ENCODE measurements at regions not wholly inside any gene's neighbourhood (a gene's known extent, or its start where the extent isn't known, plus 50 kb on each side); places are given as distances from the start of the nearest gene placed in this dataset.

GRCh38 chr5:25064306-25064705 lies 419.5 kb upstream of the CDH10 start:
- Histone ChIP-seq H3K36me3 (ENCODE audit: low read length) (no peaks in the 10 kb centered on the region), H3F3A (ENCODE audit: insufficient read depth) (no peaks in the 10 kb centered on the region), H3K9ac (ENCODE audit: low read length) (no peak overlapping the region), H3K27me3 (ENCODE audit: low read length) (no peaks in the 10 kb centered on the region), H3K79me2 (ENCODE audit: insufficient read depth, low read length) (no peaks in the 10 kb centered on the region), H3K4me2 (ENCODE audit: low read depth, low read length, poor library complexity, severe bottlenecking) (no peak overlapping the region), H3K4me3 (ENCODE audit: insufficient read depth, low read length, poor library complexity, severe bottlenecking) (no peak overlapping the region), H4K20me1 (ENCODE audit: low read depth, low read length) (no peaks in the 10 kb centered on the region), H3K9me2 (replicated peaks; ENCODE audit: insufficient read depth, low read length) (no peaks in the 10 kb centered on the region), H2AFZ (ENCODE audit: low read depth, low read length, severe bottlenecking) (no peak overlapping the region), H3K27ac (ENCODE audit: low read depth, low read length) (no peak overlapping the region), H3K9me3 (ENCODE audit: insufficient read depth, low read length) (no peaks in the 10 kb centered on the region)
- TF ChIP-seq EZH2phosphoT487 (conservative IDR thresholded peaks at IDR 0.05; ENCODE audit: low read length) = no peak
- TF ChIP-seq CTCF (IDR thresholded peaks at IDR 0.05; ENCODE audit: insufficient read depth, low read length, poor library complexity, severe bottlenecking) = no peak

GRCh38 chr5:25060575-25060974 lies 415.8 kb upstream of the CDH10 start:
- Histone ChIP-seq H3K79me2 (ENCODE audit: insufficient read depth, low read length) (no peaks in the 10 kb centered on the region), H3K9me3 (ENCODE audit: insufficient read depth, low read length) (peaks cover 4% of the 10 kb centered on the region; the same call in 1 of the 2 replicates), H2AFZ (ENCODE audit: low read depth, low read length, severe bottlenecking) (no peak overlapping the region), H3K9ac (ENCODE audit: low read length) (no peak overlapping the region), H3K27me3 (ENCODE audit: low read length) (no peaks in the 10 kb centered on the region), H3K4me3 (ENCODE audit: insufficient read depth, low read length, poor library complexity, severe bottlenecking) (no peak overlapping the region), H3K27ac (ENCODE audit: low read depth, low read length) (no peak overlapping the region), H4K20me1 (ENCODE audit: low read depth, low read length) (no peaks in the 10 kb centered on the region), H3F3A (ENCODE audit: insufficient read depth) (no peaks in the 10 kb centered on the region), H3K9me2 (replicated peaks; ENCODE audit: insufficient read depth, low read length) (no peaks in the 10 kb centered on the region), H3K4me2 (ENCODE audit: low read depth, low read length, poor library complexity, severe bottlenecking) (no peak overlapping the region), H3K36me3 (ENCODE audit: low read length) (no peaks in the 10 kb centered on the region)
- TF ChIP-seq CTCF (IDR thresholded peaks at IDR 0.05; ENCODE audit: insufficient read depth, low read length, poor library complexity, severe bottlenecking) = no peak
- no peak for TF ChIP-seq EZH2phosphoT487 (conservative IDR thresholded peaks at IDR 0.05; ENCODE audit: low read length)

GRCh38 chr5:25056836-25057235 lies 412.1 kb upstream of the CDH10 start:
- Histone ChIP-seq H3K4me2 (ENCODE audit: low read depth, low read length, poor library complexity, severe bottlenecking) (peak overlapping the region; percentile 43), H3K27ac (ENCODE audit: low read depth, low read length) (peak overlapping the region; percentile 33; the same call in 1 of the 2 replicates)
- TF ChIP-seq CTCF (IDR thresholded peaks at IDR 0.05; ENCODE audit: insufficient read depth, low read length, poor library complexity, severe bottlenecking) (no peak), EZH2phosphoT487 (conservative IDR thresholded peaks at IDR 0.05; ENCODE audit: low read length) (no peak)

More at GRCh38 chr5:25056836-25057235, 412.1 kb upstream of the CDH10 start:
- Histone ChIP-seq H3K9me2 (replicated peaks; ENCODE audit: insufficient read depth, low read length) (no peaks in the 10 kb centered on the region), H3K79me2 (ENCODE audit: insufficient read depth, low read length) (no peaks in the 10 kb centered on the region), H3K27me3 (ENCODE audit: low read length) (no peaks in the 10 kb centered on the region), H3K36me3 (ENCODE audit: low read length) (peaks cover 3% of the 10 kb centered on the region; the same call in 1 of the 2 replicates), H3F3A (ENCODE audit: insufficient read depth) (no peaks in the 10 kb centered on the region), H3K9ac (ENCODE audit: low read length) (no peak overlapping the region), H3K9me3 (ENCODE audit: insufficient read depth, low read length) (peaks cover 4% of the 10 kb centered on the region; the same call in 1 of the 2 replicates), H3K4me3 (ENCODE audit: insufficient read depth, low read length, poor library complexity, severe bottlenecking) (no peak overlapping the region), H2AFZ (ENCODE audit: low read depth, low read length, severe bottlenecking) (peak overlapping the region; percentile 77), H4K20me1 (ENCODE audit: low read depth, low read length) (no peaks in the 10 kb centered on the region)

Measured in SU-DHL-6 (cell line).